NT2/D1 (cell line): ENCODE measurements at regions not wholly inside any gene's neighbourhood (a gene's known extent, or its start where the extent isn't known, plus 50 kb on each side); places are given as distances from the start of the nearest gene placed in this dataset.

Experiments
- SUZ12 ChIP-seq: IDR thresholded peaks from 2 replicates; pipeline ENCODE4 v1.6.1; 2011; ENCODE audit not compliant: insufficient read length, insufficient read depth; ENCODE audit errors: extremely low read depth
- YY1 ChIP-seq: IDR thresholded peaks from 2 replicates; pipeline ENCODE4 v1.6.1; 2011; ENCODE audit not compliant: insufficient read length, insufficient read depth
- ZNF274 ChIP-seq: IDR thresholded peaks from 2 replicates; pipeline ENCODE4 v1.6.1; 2011; ENCODE audit warnings: mild to moderate bottlenecking, low read depth, low read length

- no peak for TF ChIP-seq YY1
- no peak for TF ChIP-seq ZNF274
- TF ChIP-seq SUZ12: no peak
Observed at GRCh38 chr13:48833412-48833811, 142.3 kb upstream of the FNDC3A start.
